WI38 (cell line): ENCODE measurements at regions not wholly inside any gene's neighbourhood (a gene's known extent, or its start where the extent isn't known, plus 50 kb on each side); places are given as distances from the start of the nearest gene placed in this dataset.
"Not testable (repeated sequence)": the region's sequence is repeated elsewhere in the genome, so short reads cannot be mapped to it uniquely, and the experiment has no call there.

Experiments
- H3K4me3 ChIP-seq: 2 replicates; pipeline ENCODE4 v1.5.1; 2011; ENCODE audit warnings: low read depth, mild to moderate bottlenecking, control low read depth, low read length
- CTCF ChIP-seq: IDR thresholded peaks from 2 replicates; pipeline ENCODE4 v1.5.1; 2012; ENCODE audit warnings: low read depth, mild to moderate bottlenecking, control low read depth, low read length

GRCh38 chr21:14888202-14888601 lies 176.6 kb downstream of the NRIP1 start:
- H3K4me3 ChIP-seq, result no peak overlapping the region
- no peak for TF ChIP-seq CTCF

DNA sequence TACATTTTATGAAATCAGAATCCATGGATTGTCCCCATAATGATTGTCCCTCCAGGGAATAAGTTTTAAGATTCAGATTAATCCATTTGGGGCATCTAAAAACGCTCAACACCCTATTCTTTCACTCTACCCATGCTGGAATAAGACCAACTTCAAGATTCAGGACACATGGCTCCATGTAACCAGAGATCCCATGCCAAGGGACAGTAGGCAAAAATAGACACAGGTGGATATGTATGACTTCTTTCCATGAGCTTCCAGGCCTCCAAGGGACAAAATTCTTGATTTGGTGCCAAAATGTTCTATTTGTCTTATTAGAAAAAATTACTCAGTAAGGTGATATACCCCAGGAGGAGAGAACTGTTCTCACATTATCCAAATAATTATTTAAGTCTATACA lies 178.8 kb downstream of the NRIP1 start:
- TF ChIP-seq CTCF, result no peak
- H3K4me3 ChIP-seq, result no peak overlapping the region

- TF ChIP-seq CTCF, result no peak
- no peak overlapping the region for H3K4me3 ChIP-seq
Measured at GRCh38 chr21:14883351-14883750, 181.4 kb downstream of the NRIP1 start.

DNA sequence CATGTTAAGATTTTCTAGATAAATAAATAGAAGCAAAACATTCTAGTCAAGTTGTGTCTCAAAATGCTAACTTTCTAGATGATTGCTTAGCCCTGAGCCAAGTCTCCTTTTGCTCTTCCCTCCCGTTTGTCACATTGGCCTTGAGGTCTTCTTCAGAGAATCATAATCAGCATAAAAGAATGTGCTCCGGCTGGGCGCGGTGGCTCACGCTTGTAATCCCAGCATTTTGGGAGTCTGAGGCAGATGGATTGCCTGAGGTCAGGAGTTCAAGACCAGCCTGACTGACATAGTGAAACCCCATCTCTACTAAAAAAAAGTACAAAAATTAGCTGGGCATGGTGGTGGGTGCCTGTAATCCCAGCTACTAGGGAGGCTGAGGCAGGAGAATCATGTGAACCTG lies 182.3 kb downstream of the NRIP1 start:
- not testable (repeated sequence) for H3K4me3 ChIP-seq

GRCh38 chr21:14881863-14882499 lies 182.8 kb downstream of the NRIP1 start:
- TF ChIP-seq CTCF, result no peak
- H3K4me3 ChIP-seq, result no peak overlapping the region

GRCh38 chr21:14880922-14881321 lies 183.9 kb downstream of the NRIP1 start:
- no peak for TF ChIP-seq CTCF
- no peak overlapping the region for H3K4me3 ChIP-seq

DNA sequence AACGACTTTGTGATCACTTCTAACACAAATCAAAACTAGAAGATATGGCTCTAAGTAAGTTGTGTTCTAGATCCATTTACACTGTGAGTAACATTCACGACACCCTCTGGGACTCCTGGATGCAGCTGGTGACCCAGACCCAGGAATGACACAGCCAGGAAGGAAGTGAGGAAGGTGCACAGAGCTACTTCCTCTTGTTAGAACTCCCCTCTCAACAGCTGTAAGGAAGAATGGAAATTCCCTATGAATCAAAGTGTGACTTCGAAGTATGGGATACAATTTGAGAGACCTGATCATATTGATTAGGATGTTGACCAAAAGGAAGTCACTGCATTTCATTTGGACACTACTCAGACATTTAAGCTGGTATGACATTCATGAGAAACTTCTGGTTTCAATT lies 185.3 kb downstream of the NRIP1 start:
- TF ChIP-seq CTCF, result no peak
- no peak overlapping the region for H3K4me3 ChIP-seq

GRCh38 chr21:14878971-14879370 lies 185.8 kb downstream of the NRIP1 start:
- H3K4me3 ChIP-seq, result no peak overlapping the region
- TF ChIP-seq CTCF, result no peak
